Gastrocnemius medialis (tissue), 4 donors: ENCODE measurements at regions not wholly inside any gene's neighbourhood (a gene's known extent, or its start where the extent isn't known, plus 50 kb on each side); places are given as distances from the start of the nearest gene placed in this dataset.
A peak's percentile ranks its signal among the peaks of the same experiment; 100 is the strongest.

Experiments
- ATAC-seq, 2 donors: fragments of 150-250 bp; one replicate each; pipeline ENCODE4 v1.9.1; 2016
- DNase-seq, 2 donors: peaks; one replicate each; pipeline ENCODE4 v3.0.0-alpha.2; 2019
- H3K27ac ChIP-seq, 4 donors: fragments of 200-600 bp; sonication (generic); 1 replicate in 1 of 4; 2 replicates in 3 of 4; pipeline ENCODE4 v1.5.1; 2016 to 2018; ENCODE audit warnings: mild to moderate bottlenecking in 2 of 4, moderate library complexity in 1 of 4
- H3K27me3 ChIP-seq, 3 donors: fragments of 200-600 bp; sonication (generic) in 2 of 3; 1 replicate in 1 of 3; 2 replicates in 2 of 3; pipeline versions ENCODE4 v1.5.1 to v1.6.0; 2016 to 2019; ENCODE audit warnings: mild to moderate bottlenecking in 1 of 3, moderate library complexity in 1 of 3
- H3K36me3 ChIP-seq, 2 donors: fragments of 200-600 bp; sonication (generic) in 1 of 2; one replicate each; pipeline ENCODE4 v1.5.1; 2017 to 2018
- H3K4me1 ChIP-seq, 2 donors: fragments of 200-600 bp; sonication (generic) in 1 of 2; one replicate each; pipeline ENCODE4 v1.5.1; 2016 to 2017; ENCODE audit warnings: mild to moderate bottlenecking in 2 of 2
- H3K4me3 ChIP-seq, 4 donors: fragments of 200-600 bp; sonication (generic) in 3 of 4; 1 replicate in 1 of 4; 2 replicates in 3 of 4; pipeline ENCODE4 v1.5.1; 2016 to 2019; ENCODE audit warnings: mild to moderate bottlenecking in 2 of 4
- H3K9me3 ChIP-seq, 3 donors: fragments of 200-600 bp; sonication (generic) in 2 of 3; 1 replicate in 1 of 3; 2 replicates in 2 of 3; pipeline ENCODE4 v1.5.1; 2016 to 2019
- CTCF ChIP-seq, 5 experiments: fragments of 450-650 bp in 3 of 5; fragments of 200-600 bp in 2 of 5; sonication (generic) in 2 of 5; IDR thresholded peaks in 4 of 5; conservative IDR thresholded peaks in 1 of 5; 1 replicate in 4 of 5; 2 replicates in 1 of 5; pipeline ENCODE4 v1.5.1; 2016 to 2019; ENCODE audit warnings: antibody characterized with exemption in 5 of 5, mild to moderate bottlenecking in 3 of 5, moderate library complexity in 3 of 5
- POLR2A ChIP-seq, 2 donors: fragments of 450-650 bp; IDR thresholded peaks; one replicate each; pipeline ENCODE4 v1.6.1; 2017; ENCODE audit warnings: antibody characterized with exemption in 2 of 2, mild to moderate bottlenecking in 2 of 2, moderate library complexity in 2 of 2
- in situ Hi-C, 4 donors: fragments of 200-750 bp; cut with MboI; loops; one replicate each; pipeline versions ENCODE4 v1.15.0 to v1.8.0; 2017; ENCODE audit warnings: low sequenced_read_pairs in 4 of 4
- intact Hi-C: fragments of 100-400 bp; cut with DNase I; formaldehyde crosslinking; loops from one replicate; pipeline ENCODE4 v1.15.1; 2023; ENCODE audit warnings: low total_unique reads

GRCh38 chr17:55661963-55662834, 60.5 kb downstream of the TMEM100 start:
- ATAC-seq (no peak), DNase-seq (no peak)
- Histone ChIP-seq H3K4me3 (no peak overlapping the region), H3K4me1 (peaks cover 0 to 4% of the 10 kb centered on the region in 2 donors), H3K36me3 (no peaks in the 10 kb centered on the region), H3K27me3 (no peaks in the 10 kb centered on the region), H3K27ac (no peak overlapping the region), H3K9me3 (no peaks in the 10 kb centered on the region)
- intact Hi-C loops = no loop called here
- no peak for TF ChIP-seq POLR2A (IDR thresholded peaks at IDR 0.05)
- TF ChIP-seq CTCF (IDR thresholded peaks at IDR 0.05 in 4 of 5, conservative IDR thresholded peaks at IDR 0.05 in 1 of 5) = no peak
- in situ Hi-C loops = no loop called here

- H3K27me3 ChIP-seq = no peaks in the 10 kb centered on the region
- DNase-seq (no peak), ATAC-seq (no peak)
- peaks cover 0 to 4% of the 10 kb centered on the region in 2 donors for H3K4me1 ChIP-seq
- H3K9me3 ChIP-seq = no peaks in the 10 kb centered on the region
- no peaks in the 10 kb centered on the region for H3K36me3 ChIP-seq
- intact Hi-C loops (no loop called here), in situ Hi-C loops (no loop called here)
- TF ChIP-seq CTCF (IDR thresholded peaks at IDR 0.05 in 4 of 5, conservative IDR thresholded peaks at IDR 0.05 in 1 of 5) (no peak), POLR2A (IDR thresholded peaks at IDR 0.05) (no peak)
- no peak overlapping the region for H3K27ac ChIP-seq
- no peak overlapping the region for H3K4me3 ChIP-seq
Observed at GRCh38 chr17:55661256-55661758, 61.4 kb downstream of the TMEM100 start.

GRCh38 chr17:55660178-55660886, 62.3 kb downstream of the TMEM100 start:
- no peak overlapping the region for H3K4me3 ChIP-seq
- no peaks in the 10 kb centered on the region for H3K36me3 ChIP-seq
- in situ Hi-C loops (no loop called here), intact Hi-C loops (no loop called here)
- TF ChIP-seq CTCF (IDR thresholded peaks at IDR 0.05 in 4 of 5, conservative IDR thresholded peaks at IDR 0.05 in 1 of 5) = no peak
- TF ChIP-seq POLR2A (IDR thresholded peaks at IDR 0.05) = no peak
- H3K27me3 ChIP-seq = no peaks in the 10 kb centered on the region
- ATAC-seq = peak; percentile 64 to 73
- DNase-seq = no peak
- H3K4me1 ChIP-seq = peaks cover 0 to 4% of the 10 kb centered on the region in 2 donors
- H3K27ac ChIP-seq = peak overlapping the region in 3 of 4 donors; percentile 9 to 38 (median 38)
- no peaks in the 10 kb centered on the region for H3K9me3 ChIP-seq

GRCh38 chr17:55659661-55660060, 63.0 kb downstream of the TMEM100 start:
- intact Hi-C loops (no loop called here), in situ Hi-C loops (no loop called here)
- no peak for ATAC-seq
- H3K27ac ChIP-seq = no peak overlapping the region
- no peaks in the 10 kb centered on the region for H3K9me3 ChIP-seq
- no peak for TF ChIP-seq POLR2A (IDR thresholded peaks at IDR 0.05)
- TF ChIP-seq CTCF (IDR thresholded peaks at IDR 0.05 in 4 of 5, conservative IDR thresholded peaks at IDR 0.05 in 1 of 5) = no peak
- no peak for DNase-seq
- H3K27me3 ChIP-seq = no peaks in the 10 kb centered on the region
- no peak overlapping the region for H3K4me3 ChIP-seq
- H3K36me3 ChIP-seq = no peaks in the 10 kb centered on the region
- peaks cover 0 to 4% of the 10 kb centered on the region in 2 donors for H3K4me1 ChIP-seq
